Chondrocyte (in vitro differentiated cells): ENCODE measurements at regions not wholly inside any gene's neighbourhood (a gene's known extent, or its start where the extent isn't known, plus 50 kb on each side); places are given as distances from the start of the nearest gene placed in this dataset.

Experiments
- DNase-seq: peaks from one replicate; pipeline ENCODE4 v3.0.0; 2021; ENCODE audit warnings: mixed read lengths, low spot score
- H3K27ac Mint-ChIP-seq: one replicate; pipeline ENCODE4 v1.8.0; 2021; ENCODE audit warnings: mild to moderate bottlenecking, moderate library complexity, mixed read lengths; ENCODE audit not compliant: unreplicated experiment
- H3K27me3 Mint-ChIP-seq: 2 replicates; pipeline ENCODE4 v1.8.0; 2021; ENCODE audit warnings: low read depth, mixed read lengths
- H3K36me3 Mint-ChIP-seq: 2 replicates; pipeline ENCODE4 v1.8.0; 2021; ENCODE audit warnings: low read depth, mixed read lengths
- H3K4me1 Mint-ChIP-seq: 2 replicates; pipeline ENCODE4 v1.8.0; 2021; ENCODE audit warnings: low read depth, mild to moderate bottlenecking, mixed read lengths
- H3K4me3 Mint-ChIP-seq: one replicate; pipeline ENCODE4 v1.8.0; 2021; ENCODE audit warnings: mild to moderate bottlenecking, moderate library complexity, mixed read lengths; ENCODE audit not compliant: unreplicated experiment
- H3K9me3 Mint-ChIP-seq: 2 replicates; pipeline ENCODE4 v1.8.0; 2021; ENCODE audit warnings: low read depth, mixed read lengths
- TF ChIP-seq, protein P1 (sequence below): fragments of 200-600 bp; sonication (generic); IDR thresholded peaks from 2 replicates; pipeline ENCODE4 v1.5.0; 2021; ENCODE audit warnings: antibody characterized with exemption, mild to moderate bottlenecking, moderate library complexity

GRCh38 chr2:137764646-137765045 lies 199.6 kb upstream of the HNMT start:
- Mint-ChIP-seq H3K27me3 (no peaks in the 10 kb centered on the region), H3K27ac (no peak overlapping the region), H3K4me3 (no peak overlapping the region), H3K9me3 (peaks cover 22% of the 10 kb centered on the region), H3K36me3 (no peaks in the 10 kb centered on the region), H3K4me1 (no peaks in the 10 kb centered on the region)
- TF ChIP-seq, protein P1, sequence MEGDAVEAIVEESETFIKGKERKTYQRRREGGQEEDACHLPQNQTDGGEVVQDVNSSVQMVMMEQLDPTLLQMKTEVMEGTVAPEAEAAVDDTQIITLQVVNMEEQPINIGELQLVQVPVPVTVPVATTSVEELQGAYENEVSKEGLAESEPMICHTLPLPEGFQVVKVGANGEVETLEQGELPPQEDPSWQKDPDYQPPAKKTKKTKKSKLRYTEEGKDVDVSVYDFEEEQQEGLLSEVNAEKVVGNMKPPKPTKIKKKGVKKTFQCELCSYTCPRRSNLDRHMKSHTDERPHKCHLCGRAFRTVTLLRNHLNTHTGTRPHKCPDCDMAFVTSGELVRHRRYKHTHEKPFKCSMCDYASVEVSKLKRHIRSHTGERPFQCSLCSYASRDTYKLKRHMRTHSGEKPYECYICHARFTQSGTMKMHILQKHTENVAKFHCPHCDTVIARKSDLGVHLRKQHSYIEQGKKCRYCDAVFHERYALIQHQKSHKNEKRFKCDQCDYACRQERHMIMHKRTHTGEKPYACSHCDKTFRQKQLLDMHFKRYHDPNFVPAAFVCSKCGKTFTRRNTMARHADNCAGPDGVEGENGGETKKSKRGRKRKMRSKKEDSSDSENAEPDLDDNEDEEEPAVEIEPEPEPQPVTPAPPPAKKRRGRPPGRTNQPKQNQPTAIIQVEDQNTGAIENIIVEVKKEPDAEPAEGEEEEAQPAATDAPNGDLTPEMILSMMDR, result no peak
- DNase-seq, result no peak

GRCh38 chr2:137769406-137769805 lies 194.9 kb upstream of the HNMT start:
- no peak overlapping the region for H3K4me3 Mint-ChIP-seq
- TF ChIP-seq, protein P1, result no peak
- no peak overlapping the region for H3K27ac Mint-ChIP-seq
- H3K4me1 Mint-ChIP-seq, result no peaks in the 10 kb centered on the region
- H3K36me3 Mint-ChIP-seq, result no peaks in the 10 kb centered on the region
- no peak for DNase-seq
- H3K9me3 Mint-ChIP-seq, result no peaks in the 10 kb centered on the region
- H3K27me3 Mint-ChIP-seq, result no peaks in the 10 kb centered on the region

DNA sequence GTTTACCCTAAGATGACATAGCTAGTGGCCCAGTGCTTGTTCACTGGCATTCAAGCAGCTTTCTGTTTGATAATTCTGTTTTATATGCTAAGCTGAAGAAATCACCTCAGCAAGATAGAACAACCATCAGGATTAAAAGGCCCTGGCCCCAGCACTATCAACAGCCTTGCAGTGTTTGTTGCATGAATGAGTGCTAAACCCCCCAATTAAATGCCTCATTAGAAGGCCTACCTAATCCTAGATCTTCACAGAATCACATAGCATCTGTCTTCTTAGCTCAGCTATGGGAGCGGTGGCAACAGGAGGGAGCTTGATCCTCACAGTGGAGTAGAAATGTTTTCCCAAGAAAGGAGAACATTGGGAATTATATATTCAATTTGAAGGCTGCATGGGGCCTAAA lies 194.1 kb upstream of the HNMT start:
- Mint-ChIP-seq H3K4me3 (no peak overlapping the region), H3K27ac (no peak overlapping the region), H3K4me1 (no peaks in the 10 kb centered on the region), H3K9me3 (no peaks in the 10 kb centered on the region), H3K36me3 (no peaks in the 10 kb centered on the region), H3K27me3 (no peaks in the 10 kb centered on the region)
- TF ChIP-seq, protein P1, result no peak
- no peak for DNase-seq

GRCh38 chr2:137771064-137771463 lies 193.2 kb upstream of the HNMT start:
- no peak for DNase-seq
- TF ChIP-seq, protein P1, result no peak
- no peaks in the 10 kb centered on the region for H3K36me3 Mint-ChIP-seq
- H3K27ac Mint-ChIP-seq, result no peak overlapping the region
- peaks cover 2% of the 10 kb centered on the region for H3K9me3 Mint-ChIP-seq
- H3K4me3 Mint-ChIP-seq, result no peak overlapping the region
- H3K27me3 Mint-ChIP-seq, result peaks cover 2% of the 10 kb centered on the region
- H3K4me1 Mint-ChIP-seq, result no peaks in the 10 kb centered on the region

GRCh38 chr2:137772451-137772850 lies 191.8 kb upstream of the HNMT start:
- no peak overlapping the region for H3K4me3 Mint-ChIP-seq
- H3K4me1 Mint-ChIP-seq, result no peaks in the 10 kb centered on the region
- H3K27me3 Mint-ChIP-seq, result peaks cover 2% of the 10 kb centered on the region
- no peak overlapping the region for H3K27ac Mint-ChIP-seq
- H3K36me3 Mint-ChIP-seq, result no peaks in the 10 kb centered on the region
- DNase-seq, result no peak
- peaks cover 2% of the 10 kb centered on the region for H3K9me3 Mint-ChIP-seq
- TF ChIP-seq, protein P1, result no peak
